Panc1 (cell line): ENCODE measurements at regions not wholly inside any gene's neighbourhood (a gene's known extent, or its start where the extent isn't known, plus 50 kb on each side); places are given as distances from the start of the nearest gene placed in this dataset.

Experiments
- ATAC-seq: fragments of 200-7000 bp; cut with Tn5 transposase; 2 replicates; pipeline ENCODE4 v1.9.1; 2020; ENCODE audit warnings: mild to moderate bottlenecking, moderate library complexity
- BruUV-seq: library from RNA; stranded (reverse); fragments of 400-500 nt; replicated peaks from 2 replicates; lab custom pipeline; 2021; lab: Mats Ljungman, UMichigan
- CTCF ChIA-PET: fragments of 300-600 bp; sonication (Branson Sonifier 250); formaldehyde crosslinking; loops from one replicate; lab custom pipeline; 2022; ENCODE audit warnings: antibody characterized with exemption; lab: Charles Lee
- POLR2A ChIA-PET: fragments of 300-600 bp; sonication (Branson Sonifier 250); formaldehyde crosslinking; loops from one replicate; lab custom pipeline; 2022; ENCODE audit warnings: antibody characterized with exemption; lab: Charles Lee
- DNase-seq: peaks from one replicate; pipeline ENCODE4 v3.0.0-alpha.2; 2010; ENCODE audit warnings: low read depth, low spot score
- H3K27ac ChIP-seq: 2 replicates; pipeline ENCODE4 v1.5.1; 2011; ENCODE audit warnings: mild to moderate bottlenecking, low read length, inconsistent platforms
- H3K27me3 ChIP-seq: fragments of 200-500 bp; sonication (Bioruptor generic); 2 replicates; pipeline ENCODE4 v1.6.0; 2014; ENCODE audit warnings: low read length, inconsistent platforms; ENCODE audit not compliant: control insufficient read depth, insufficient read depth
- H3K36me3 ChIP-seq: fragments of 200-500 bp; sonication (Bioruptor generic); 2 replicates; pipeline ENCODE4 v1.5.1; 2014; ENCODE audit warnings: inconsistent platforms, mild to moderate bottlenecking, low read length, moderate library complexity; ENCODE audit not compliant: control insufficient read depth, insufficient read depth
- H3K4me1 ChIP-seq: 2 replicates; pipeline ENCODE4 v1.5.1; 2011; ENCODE audit warnings: inconsistent platforms, mild to moderate bottlenecking, low read length, moderate library complexity; ENCODE audit not compliant: control insufficient read depth, insufficient read depth
- H3K4me3 ChIP-seq, 2 experiments: 2 replicates each; pipeline ENCODE4 v1.5.1; 2011 to 2012; ENCODE audit warnings: low read depth in 2 of 2, low read length in 2 of 2, mild to moderate bottlenecking in 2 of 2, inconsistent platforms in 1 of 2, moderate library complexity in 1 of 2
- H3K9me3 ChIP-seq: fragments of 200-500 bp; sonication (Bioruptor generic); 2 replicates; pipeline ENCODE4 v1.5.1; 2014; ENCODE audit warnings: low read depth, mild to moderate bottlenecking, inconsistent platforms, low read length, moderate library complexity; ENCODE audit not compliant: control insufficient read depth, insufficient read depth
- CTCF ChIP-seq: fragments of 450-650 bp; IDR thresholded peaks from 2 replicates; pipeline ENCODE4 v1.5.1; 2017; ENCODE audit warnings: mild to moderate bottlenecking
- POLR2AphosphoS5 ChIP-seq: IDR thresholded peaks from 2 replicates; pipeline ENCODE4 v1.6.1; 2012; ENCODE audit warnings: mild to moderate bottlenecking, low read depth, low read length, moderate library complexity
- REST ChIP-seq, 2 experiments: IDR thresholded peaks; 2 replicates each; pipeline ENCODE4 v1.6.1; 2011 to 2012; ENCODE audit warnings: low read depth in 2 of 2, control low read depth in 1 of 2, low read length in 1 of 2, mild to moderate bottlenecking in 1 of 2, moderate library complexity in 1 of 2; ENCODE audit not compliant: insufficient read depth in 1 of 2
- SIN3A ChIP-seq: IDR thresholded peaks from 2 replicates; pipeline ENCODE4 v1.6.1; 2012; ENCODE audit warnings: low read depth, mild to moderate bottlenecking, low read length, moderate library complexity, borderline replicate concordance; ENCODE audit not compliant: insufficient read depth
- TCF7L2 ChIP-seq: IDR thresholded peaks from 2 replicates; pipeline ENCODE4 v1.6.1; 2011; ENCODE audit warnings: mild to moderate bottlenecking, low read depth, low read length, inconsistent platforms
- in situ Hi-C: cut with HindIII; loops from 2 replicates; pipeline ENCODE4 v1.10.0; 2016; ENCODE audit warnings: low sequenced_read_pairs, low pct_unique_long_range_greater_than_20kb
- intact Hi-C: fragments of 100-400 bp; cut with micrococcal nuclease; formaldehyde crosslinking; loops from one replicate; pipeline ENCODE4 v1.10.0; 2022; ENCODE audit not compliant: unreplicated experiment

- Histone ChIP-seq H3K36me3 (no peaks in the 10 kb centered on the region), H3K27me3 (no peaks in the 10 kb centered on the region), H3K9me3 (no peaks in the 10 kb centered on the region), H3K27ac (no peak overlapping the region), H3K4me1 (no peaks in the 10 kb centered on the region), H3K4me3 (no peak overlapping the region)
- ChIA-PET POLR2A (no interaction called here), CTCF (no interaction called here)
- intact Hi-C loops (no loop called here), in situ Hi-C loops (no loop called here)
- ATAC-seq (no peak), DNase-seq (no peak)
- no TSS peak for BruUV-seq
- no peak for TF ChIP-seq CTCF
- no peak for TF ChIP-seq POLR2AphosphoS5
- TF ChIP-seq SIN3A: no peak
- TF ChIP-seq REST (IDR thresholded peaks at IDR 0.05; ENCODE audit: insufficient read depth in 1 of 2, low read depth in 2 of 2, low read length in 1 of 2): no peak
- no peak for TF ChIP-seq TCF7L2
Observed at GRCh38 chr5:13581914-13582313, 362.6 kb downstream of the DNAH5 start.

- no TSS peak for BruUV-seq
- TF ChIP-seq TCF7L2 (no peak), POLR2AphosphoS5 (no peak), SIN3A (no peak), CTCF (no peak), REST (IDR thresholded peaks at IDR 0.05; ENCODE audit: insufficient read depth in 1 of 2, low read depth in 2 of 2, low read length in 1 of 2) (no peak)
- in situ Hi-C loops: no loop called here
- no peak for DNase-seq
- no peaks in the 10 kb centered on the region for H3K27me3 ChIP-seq
- H3K36me3 ChIP-seq: no peaks in the 10 kb centered on the region
- H3K9me3 ChIP-seq: no peaks in the 10 kb centered on the region
- no peak overlapping the region for H3K4me3 ChIP-seq
- intact Hi-C loops: no loop called here
- no peaks in the 10 kb centered on the region for H3K4me1 ChIP-seq
- ChIA-PET POLR2A (no interaction called here), CTCF (no interaction called here)
- ATAC-seq: no peak
- H3K27ac ChIP-seq: no peak overlapping the region
Observed at GRCh38 chr5:13581132-13581531, 363.4 kb downstream of the DNAH5 start.
